ENCODE measurements at regions not wholly inside any gene's neighbourhood (a gene's known extent, or its start where the extent isn't known, plus 50 kb on each side); places are given as distances from the start of the nearest gene placed in this dataset.

DNA sequence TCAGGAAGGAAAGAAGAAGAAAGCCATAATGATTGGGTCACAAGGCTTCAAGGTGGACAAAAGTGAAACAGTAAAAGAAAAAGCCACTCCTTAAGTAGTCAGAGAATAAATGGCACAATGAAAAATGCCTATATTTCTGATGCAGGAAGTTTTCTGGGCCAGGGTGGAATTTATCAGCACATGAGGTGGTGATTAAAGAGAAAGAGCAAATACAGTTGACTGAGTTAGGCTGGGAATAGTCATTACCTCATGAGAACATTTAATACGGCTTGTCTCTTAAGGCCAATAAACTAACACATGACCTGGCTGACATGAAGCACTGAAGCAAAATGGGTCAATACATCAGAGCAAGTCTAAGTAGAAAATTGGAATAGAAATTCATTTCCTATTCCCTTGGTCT, 499.7 kb downstream of the TMTC2 start:
- TF ChIP-seq, protein P1, sequence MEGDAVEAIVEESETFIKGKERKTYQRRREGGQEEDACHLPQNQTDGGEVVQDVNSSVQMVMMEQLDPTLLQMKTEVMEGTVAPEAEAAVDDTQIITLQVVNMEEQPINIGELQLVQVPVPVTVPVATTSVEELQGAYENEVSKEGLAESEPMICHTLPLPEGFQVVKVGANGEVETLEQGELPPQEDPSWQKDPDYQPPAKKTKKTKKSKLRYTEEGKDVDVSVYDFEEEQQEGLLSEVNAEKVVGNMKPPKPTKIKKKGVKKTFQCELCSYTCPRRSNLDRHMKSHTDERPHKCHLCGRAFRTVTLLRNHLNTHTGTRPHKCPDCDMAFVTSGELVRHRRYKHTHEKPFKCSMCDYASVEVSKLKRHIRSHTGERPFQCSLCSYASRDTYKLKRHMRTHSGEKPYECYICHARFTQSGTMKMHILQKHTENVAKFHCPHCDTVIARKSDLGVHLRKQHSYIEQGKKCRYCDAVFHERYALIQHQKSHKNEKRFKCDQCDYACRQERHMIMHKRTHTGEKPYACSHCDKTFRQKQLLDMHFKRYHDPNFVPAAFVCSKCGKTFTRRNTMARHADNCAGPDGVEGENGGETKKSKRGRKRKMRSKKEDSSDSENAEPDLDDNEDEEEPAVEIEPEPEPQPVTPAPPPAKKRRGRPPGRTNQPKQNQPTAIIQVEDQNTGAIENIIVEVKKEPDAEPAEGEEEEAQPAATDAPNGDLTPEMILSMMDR (IDR thresholded peaks at IDR 0.05): no peak
- TF ChIP-seq POLR2A (IDR thresholded peaks at IDR 0.05): no peak

All from adrenal gland (tissue), 5 donors.